Uterus (tissue), 3 donors: ENCODE measurements at regions not wholly inside any gene's neighbourhood (a gene's known extent, or its start where the extent isn't known, plus 50 kb on each side); places are given as distances from the start of the nearest gene placed in this dataset.

Experiments
- DNase-seq, 2 donors: peaks; one replicate each; pipeline ENCODE4 v3.0.0-alpha.2; 2019 to 2020
- H3K27ac ChIP-seq, 2 donors: fragments of 200-600 bp; sonication (generic); 1 replicate in 1 of 2; 2 replicates in 1 of 2; pipeline ENCODE4 v1.5.1; 2016 to 2018
- H3K27me3 ChIP-seq, 2 donors: fragments of 200-600 bp; sonication (generic); one replicate each; pipeline ENCODE4 v1.5.1; 2018 to 2019; ENCODE audit warnings: control low read depth in 1 of 2
- H3K36me3 ChIP-seq, 2 donors: fragments of 200-600 bp; sonication (generic); one replicate each; pipeline ENCODE4 v1.5.1; 2019; ENCODE audit warnings: control low read depth in 1 of 2
- H3K4me1 ChIP-seq, 2 donors: fragments of 200-600 bp; sonication (generic); one replicate each; pipeline ENCODE4 v1.5.1; 2018 to 2019; ENCODE audit warnings: control low read depth in 1 of 2
- H3K4me3 ChIP-seq, 2 donors: fragments of 200-600 bp; sonication (generic); 1 replicate in 1 of 2; 2 replicates in 1 of 2; pipeline ENCODE4 v1.5.1; 2018 to 2019; ENCODE audit warnings: mild to moderate bottlenecking in 1 of 2
- H3K9me3 ChIP-seq, 2 donors: fragments of 200-600 bp; sonication (generic); one replicate each; pipeline ENCODE4 v1.5.1; 2019; ENCODE audit warnings: control low read depth in 1 of 2
- POLR2A ChIP-seq, 2 donors: fragments of 450-650 bp; IDR thresholded peaks; one replicate each; pipeline ENCODE4 v1.6.1; 2016; ENCODE audit warnings: antibody characterized with exemption in 2 of 2, mild to moderate bottlenecking in 1 of 2, moderate library complexity in 1 of 2
- intact Hi-C: fragments of 100-400 bp; cut with DNase I; formaldehyde crosslinking; loops from one replicate; pipeline ENCODE4 v1.15.1; 2023; ENCODE audit warnings: low total_unique reads
- TF ChIP-seq, protein P1 (sequence below), 4 experiments: fragments of 200-600 bp in 2 of 4; fragments of 450-650 bp in 2 of 4; sonication (generic) in 2 of 4; IDR thresholded peaks; one replicate each; pipeline ENCODE4 v1.5.1; 2016 to 2019; ENCODE audit warnings: antibody characterized with exemption in 4 of 4, mild to moderate bottlenecking in 2 of 4, moderate library complexity in 1 of 4
- donor health status: DM: yes; HTN: yes; CAD: no.

DNA sequence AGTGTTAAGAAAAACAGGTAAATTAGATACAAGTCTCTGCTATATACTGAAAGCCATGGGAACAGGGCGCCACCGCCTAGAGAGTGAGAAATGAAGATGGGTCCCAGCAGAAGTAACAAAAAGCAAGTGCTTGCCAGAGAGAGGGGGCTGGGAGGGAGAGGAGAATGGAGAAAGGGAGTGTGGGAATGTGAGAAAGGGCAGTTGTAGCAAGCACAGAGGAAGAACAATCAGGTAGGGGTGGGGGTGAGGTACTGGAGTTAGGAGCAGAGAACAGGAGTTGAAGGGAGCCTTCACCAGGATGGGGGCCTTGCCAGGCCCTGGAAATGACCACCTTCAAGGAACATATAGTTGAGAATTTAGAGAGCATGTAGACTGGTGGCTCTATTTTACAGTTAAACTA lies 66.8 kb downstream of the TCF20 start:
- no peak overlapping the region for H3K4me3 ChIP-seq

DNA sequence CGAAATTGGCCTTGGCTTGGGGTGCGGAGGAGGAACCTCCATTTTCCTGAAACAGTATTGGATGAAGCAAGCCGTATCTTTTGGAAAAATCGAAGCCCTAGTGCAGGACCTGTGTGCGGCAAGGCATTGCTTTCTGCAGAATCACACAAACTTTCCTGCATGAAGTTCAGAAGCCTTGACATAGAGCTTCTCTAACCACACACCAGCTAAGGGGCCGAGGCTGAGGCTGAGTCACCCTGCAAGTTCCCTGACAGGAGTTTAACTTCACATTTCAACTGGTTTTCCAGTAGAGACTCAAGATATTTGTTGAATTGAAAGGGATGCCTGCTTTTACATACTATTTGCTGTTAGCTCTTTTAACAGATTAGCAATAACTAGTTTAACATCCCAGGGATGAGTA lies 67.8 kb downstream of the TCF20 start:
- H3K4me3 ChIP-seq: no peak overlapping the region
- no peak for DNase-seq
- H3K9me3 ChIP-seq: no peaks in the 10 kb centered on the region
- intact Hi-C loops: no loop called here
- no peak overlapping the region for H3K27ac ChIP-seq
- H3K36me3 ChIP-seq: no peaks in the 10 kb centered on the region
- TF ChIP-seq, protein P1, sequence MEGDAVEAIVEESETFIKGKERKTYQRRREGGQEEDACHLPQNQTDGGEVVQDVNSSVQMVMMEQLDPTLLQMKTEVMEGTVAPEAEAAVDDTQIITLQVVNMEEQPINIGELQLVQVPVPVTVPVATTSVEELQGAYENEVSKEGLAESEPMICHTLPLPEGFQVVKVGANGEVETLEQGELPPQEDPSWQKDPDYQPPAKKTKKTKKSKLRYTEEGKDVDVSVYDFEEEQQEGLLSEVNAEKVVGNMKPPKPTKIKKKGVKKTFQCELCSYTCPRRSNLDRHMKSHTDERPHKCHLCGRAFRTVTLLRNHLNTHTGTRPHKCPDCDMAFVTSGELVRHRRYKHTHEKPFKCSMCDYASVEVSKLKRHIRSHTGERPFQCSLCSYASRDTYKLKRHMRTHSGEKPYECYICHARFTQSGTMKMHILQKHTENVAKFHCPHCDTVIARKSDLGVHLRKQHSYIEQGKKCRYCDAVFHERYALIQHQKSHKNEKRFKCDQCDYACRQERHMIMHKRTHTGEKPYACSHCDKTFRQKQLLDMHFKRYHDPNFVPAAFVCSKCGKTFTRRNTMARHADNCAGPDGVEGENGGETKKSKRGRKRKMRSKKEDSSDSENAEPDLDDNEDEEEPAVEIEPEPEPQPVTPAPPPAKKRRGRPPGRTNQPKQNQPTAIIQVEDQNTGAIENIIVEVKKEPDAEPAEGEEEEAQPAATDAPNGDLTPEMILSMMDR (IDR thresholded peaks at IDR 0.05): no peak
- TF ChIP-seq POLR2A (IDR thresholded peaks at IDR 0.05): no peak
- H3K27me3 ChIP-seq: no peaks in the 10 kb centered on the region
- no peaks in the 10 kb centered on the region for H3K4me1 ChIP-seq

More for the DNA sequence above, 66.8 kb downstream of the TCF20 start:
- DNase-seq: no peak
- no peaks in the 10 kb centered on the region for H3K36me3 ChIP-seq
- H3K27ac ChIP-seq: no peak overlapping the region
- intact Hi-C loops: no loop called here
- TF ChIP-seq POLR2A (IDR thresholded peaks at IDR 0.05): no peak
- TF ChIP-seq, protein P1 (IDR thresholded peaks at IDR 0.05): no peak
- no peaks in the 10 kb centered on the region for H3K9me3 ChIP-seq
- H3K27me3 ChIP-seq: no peaks in the 10 kb centered on the region
- no peaks in the 10 kb centered on the region for H3K4me1 ChIP-seq

DNA sequence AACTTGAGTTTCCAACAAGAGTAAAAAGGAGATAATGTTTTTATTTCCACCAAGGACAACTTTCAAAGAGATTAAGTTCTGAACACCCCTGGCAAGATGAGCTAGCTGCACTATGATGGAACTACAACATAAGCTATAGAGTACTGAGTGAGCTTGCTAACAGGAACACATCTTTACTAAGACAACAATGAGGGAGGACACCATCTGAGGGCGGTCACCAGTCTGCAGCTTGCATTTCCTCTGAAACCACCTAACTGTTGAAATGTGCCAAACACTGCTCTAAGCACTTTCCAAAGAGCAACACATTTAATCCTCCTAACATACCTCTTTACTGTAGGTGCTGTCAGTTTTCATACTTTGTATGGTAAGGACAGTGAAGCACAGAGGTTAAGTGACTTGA lies 68.4 kb downstream of the TCF20 start:
- no peak overlapping the region for H3K4me3 ChIP-seq
- no peak overlapping the region for H3K27ac ChIP-seq
- DNase-seq: no peak
- no peaks in the 10 kb centered on the region for H3K27me3 ChIP-seq
- H3K9me3 ChIP-seq: no peaks in the 10 kb centered on the region
- no peaks in the 10 kb centered on the region for H3K36me3 ChIP-seq
- H3K4me1 ChIP-seq: no peaks in the 10 kb centered on the region
- intact Hi-C loops: no loop called here
- no peak for TF ChIP-seq POLR2A (IDR thresholded peaks at IDR 0.05)
- TF ChIP-seq, protein P1 (IDR thresholded peaks at IDR 0.05): no peak

DNA sequence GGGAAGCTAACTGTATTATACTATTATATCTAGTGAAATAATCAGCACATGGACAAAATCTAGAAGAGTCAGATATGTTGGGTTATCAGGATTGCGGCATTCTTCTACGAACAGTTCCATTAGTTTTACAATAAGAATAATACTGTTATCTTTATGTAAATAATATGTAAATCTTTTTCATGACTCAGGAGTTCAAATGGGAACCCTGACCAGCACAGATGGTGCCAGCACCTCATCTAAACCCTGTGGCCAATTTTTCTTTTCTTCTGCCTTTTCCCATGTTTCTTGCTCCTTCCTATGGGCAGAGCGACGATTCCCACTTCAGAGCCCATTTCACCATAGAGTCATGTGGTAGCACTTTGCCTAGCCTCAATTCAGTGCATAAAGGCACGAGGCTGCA lies 68.4 kb upstream of the CYP2D6 start:
- no peaks in the 10 kb centered on the region for H3K9me3 ChIP-seq
- H3K36me3 ChIP-seq: no peaks in the 10 kb centered on the region
- no peaks in the 10 kb centered on the region for H3K27me3 ChIP-seq
- no peak for TF ChIP-seq POLR2A (IDR thresholded peaks at IDR 0.05)
- TF ChIP-seq, protein P1 (IDR thresholded peaks at IDR 0.05): no peak
- H3K4me1 ChIP-seq: no peaks in the 10 kb centered on the region
- DNase-seq: no peak
- intact Hi-C loops: no loop called here
- no peak overlapping the region for H3K27ac ChIP-seq
- H3K4me3 ChIP-seq: no peak overlapping the region

DNA sequence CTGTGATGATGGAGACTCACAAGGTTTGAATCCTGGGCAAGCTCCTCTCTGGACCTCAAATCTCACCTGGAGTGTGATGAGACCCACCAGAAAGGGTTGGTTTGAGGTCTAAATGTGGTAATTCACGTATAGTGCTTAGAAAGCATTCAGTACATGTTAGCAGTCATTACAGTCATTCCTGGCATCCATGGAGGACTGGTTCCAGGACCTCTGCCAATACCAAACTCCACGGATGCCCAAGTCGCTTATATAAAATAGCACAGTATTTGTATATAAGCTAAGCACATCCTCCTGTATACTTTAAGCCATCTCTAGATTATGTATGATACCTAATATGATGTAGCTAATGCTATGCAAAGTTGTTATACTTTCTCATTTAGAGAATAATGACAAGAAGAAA lies 67.6 kb upstream of the CYP2D6 start:
- H3K27ac ChIP-seq: no peak overlapping the region
- no peak overlapping the region for H3K4me3 ChIP-seq
- no peaks in the 10 kb centered on the region for H3K9me3 ChIP-seq
- DNase-seq: no peak
- no peak for TF ChIP-seq POLR2A (IDR thresholded peaks at IDR 0.05)
- TF ChIP-seq, protein P1 (IDR thresholded peaks at IDR 0.05): no peak
- intact Hi-C loops: no loop called here
- no peaks in the 10 kb centered on the region for H3K27me3 ChIP-seq
- H3K36me3 ChIP-seq: no peaks in the 10 kb centered on the region
- H3K4me1 ChIP-seq: no peaks in the 10 kb centered on the region
